HG02623 (cell line): ENCODE measurements at regions not wholly inside any gene's neighbourhood (a gene's known extent, or its start where the extent isn't known, plus 50 kb on each side); places are given as distances from the start of the nearest gene placed in this dataset.
"Not testable (repeated sequence)": the region's sequence is repeated elsewhere in the genome, so short reads cannot be mapped to it uniquely, and the experiment has no call there.

ENCODE experiments used
- ATAC-seq: cut with Tn5 transposase; IDR thresholded peaks from one replicate; pipeline ENCODE4 v1.9.1; 2021; ENCODE audit warnings: moderate library complexity; ENCODE audit not compliant: unreplicated experiment

GRCh38 chr5:152527358-152528052 is 122.4 kb upstream of the NMUR2 start:
- peak; percentile 61 for ATAC-seq

- no peak for ATAC-seq
These were observed 124.4 kb upstream of the NMUR2 start for GRCh38 chr5:152529440-152529839.

DNA sequence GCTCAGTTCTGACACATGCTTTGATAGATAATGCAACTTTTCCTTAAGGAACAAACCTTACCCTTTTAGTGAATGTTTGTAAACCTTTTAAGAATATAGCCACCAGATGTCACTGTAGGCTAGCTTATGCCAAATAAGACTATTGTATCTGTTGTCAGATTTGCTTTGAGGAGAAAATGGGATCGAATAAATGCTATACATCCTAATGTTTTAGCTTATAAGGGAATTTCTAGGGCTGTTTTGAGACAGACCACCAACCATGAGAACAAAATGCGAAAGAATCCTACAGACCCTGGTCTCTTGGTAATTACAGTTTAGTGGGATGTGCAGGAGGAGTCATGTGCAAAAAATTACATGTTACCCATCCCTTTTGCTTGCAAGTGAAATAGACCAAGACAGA is 127.6 kb upstream of the NMUR2 start:
- ATAC-seq: no peak

- no peak for ATAC-seq
These were observed 129.6 kb upstream of the NMUR2 start for GRCh38 chr5:152534641-152535040.

DNA sequence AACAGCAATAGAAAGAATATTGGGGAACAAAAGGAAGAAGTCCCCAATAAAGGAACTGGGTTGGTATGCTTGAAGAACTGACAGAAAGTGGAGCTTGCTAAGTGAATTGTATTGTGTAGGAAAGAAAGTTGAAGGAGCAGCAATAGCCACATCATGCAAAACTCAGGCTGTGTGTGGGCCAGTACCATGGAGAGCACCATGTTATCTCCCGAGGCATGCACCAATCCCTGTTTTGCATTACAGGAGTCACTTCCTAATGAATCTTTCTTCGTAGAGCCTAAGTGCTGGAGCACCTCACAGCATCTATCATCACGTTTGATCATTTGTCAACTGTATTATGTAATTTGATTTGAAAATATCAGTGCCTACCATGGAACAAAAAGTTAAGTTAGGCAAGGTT is 137.7 kb upstream of the NMUR2 start:
- ATAC-seq: no peak

GRCh38 chr5:152546493-152546892 is 141.4 kb upstream of the NMUR2 start:
- no peak for ATAC-seq

GRCh38 chr5:152547202-152547601 is 142.1 kb upstream of the NMUR2 start:
- no peak for ATAC-seq

DNA sequence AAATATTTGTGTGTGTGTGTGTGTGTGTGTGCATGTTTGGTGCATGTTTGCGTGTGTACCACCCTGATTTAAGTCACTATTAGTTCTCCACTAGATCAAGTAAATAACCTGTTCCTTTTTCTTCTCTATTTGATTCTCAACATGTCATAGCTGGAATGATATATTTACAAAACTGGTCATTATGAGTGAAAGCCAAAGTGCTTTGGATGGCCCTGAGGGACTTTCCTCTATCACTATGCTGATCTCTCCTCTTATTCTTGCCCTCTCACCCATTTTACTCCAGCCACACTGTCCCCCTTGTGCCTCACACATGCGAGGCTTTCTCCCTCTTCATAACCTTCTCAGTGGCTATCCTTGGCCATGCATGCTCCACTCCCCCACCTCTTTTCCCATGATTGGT is 144.6 kb upstream of the NMUR2 start:
- ATAC-seq: no peak

GRCh38 chr5:152551061-152551460 is 146.0 kb upstream of the NMUR2 start:
- ATAC-seq: peak; percentile 44

DNA sequence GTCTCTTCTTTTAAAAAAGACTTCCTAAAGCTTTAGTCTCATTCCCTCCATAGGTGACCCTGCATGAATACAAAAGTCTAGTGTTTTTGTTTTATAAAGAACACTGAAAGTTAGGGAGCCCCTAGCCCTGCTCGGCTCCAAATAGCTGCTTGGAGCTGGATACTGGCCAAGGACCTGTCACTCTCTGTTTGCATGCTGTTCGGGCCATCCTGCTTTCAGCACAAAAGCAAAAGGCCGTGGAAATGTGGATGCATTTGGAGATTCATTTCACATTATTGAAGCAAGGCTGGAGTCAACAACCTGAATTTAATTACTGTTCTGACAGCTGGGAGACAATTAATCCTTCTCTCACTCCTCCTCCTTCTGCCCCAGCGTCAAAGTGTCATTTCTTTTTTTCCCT is 151.7 kb upstream of the NMUR2 start:
- no peak for ATAC-seq

- peak; percentile 70 for ATAC-seq
These were observed 155.5 kb upstream of the NMUR2 start for GRCh38 chr5:152560512-152561137.

GRCh38 chr5:152568016-152568415 is 162.9 kb upstream of the NMUR2 start:
- ATAC-seq: no peak

DNA sequence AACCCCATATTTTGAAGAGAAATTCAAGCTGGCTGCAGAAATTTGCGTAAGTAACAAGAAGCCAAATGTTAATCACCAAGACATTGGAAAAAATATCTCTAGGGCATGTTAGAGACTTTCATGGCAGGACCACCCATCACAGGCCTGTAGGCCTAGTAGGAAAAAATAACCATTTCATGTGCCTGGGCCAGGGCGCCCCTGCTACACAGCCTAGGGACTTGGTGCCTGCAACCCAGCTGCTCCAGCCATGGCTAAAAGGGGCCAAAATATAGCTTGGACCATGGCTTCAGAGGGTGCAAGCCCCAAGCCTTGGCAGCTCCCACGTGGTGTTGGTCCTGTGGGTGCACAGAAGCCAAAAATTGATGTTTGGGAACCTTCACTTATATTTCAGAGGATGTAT is 167.7 kb upstream of the NMUR2 start:
- no peak for ATAC-seq

GRCh38 chr5:152584103-152584502 is 179.0 kb upstream of the NMUR2 start:
- no peak for ATAC-seq

GRCh38 chr5:152592416-152592815 is 187.3 kb upstream of the NMUR2 start:
- no peak for ATAC-seq

- ATAC-seq: no peak
These were observed 188.3 kb upstream of the NMUR2 start for GRCh38 chr5:152593388-152593787.

GRCh38 chr5:152595405-152595804 is 190.3 kb upstream of the NMUR2 start:
- ATAC-seq: no peak

- ATAC-seq: no peak
These were observed 194.0 kb upstream of the NMUR2 start for GRCh38 chr5:152599096-152599495.

- no peak for ATAC-seq
These were observed 197.0 kb upstream of the NMUR2 start for GRCh38 chr5:152601806-152602732.

- ATAC-seq: not testable (repeated sequence)
These were observed 201.0 kb upstream of the NMUR2 start for GRCh38 chr5:152606050-152606449.

DNA sequence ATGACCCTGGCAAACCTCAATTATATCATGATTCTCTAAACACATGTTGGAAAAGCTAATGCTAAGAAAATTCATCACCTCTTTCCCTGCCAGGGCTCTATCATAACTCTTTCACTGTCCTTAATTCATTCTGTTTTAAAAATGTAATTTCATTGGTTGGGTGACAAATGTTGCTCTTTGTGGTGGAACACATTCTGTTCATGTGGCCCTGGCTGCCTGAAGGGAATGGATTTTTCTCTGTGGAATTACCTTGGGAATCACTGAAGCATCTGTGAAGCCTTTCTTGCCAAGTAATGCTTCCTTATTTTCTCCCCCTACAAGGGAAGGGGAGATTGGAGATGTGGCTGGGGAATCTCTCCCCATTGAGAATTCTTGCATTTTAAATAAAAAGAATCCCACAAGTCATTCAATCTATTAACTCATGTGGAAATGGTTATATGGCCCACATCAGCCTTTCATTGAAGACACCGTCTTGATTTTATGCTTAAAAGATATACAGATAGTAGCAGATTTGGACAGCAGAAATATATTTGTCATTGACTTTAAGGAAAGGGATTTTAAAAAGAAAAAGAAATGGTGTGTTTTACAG is 201.8 kb upstream of the NMUR2 start:
- no peak for ATAC-seq
